ENCODE measurements at regions not wholly inside any gene's neighbourhood (a gene's known extent, or its start where the extent isn't known, plus 50 kb on each side); places are given as distances from the start of the nearest gene placed in this dataset.

GRCh38 chr13:106036870-106037269 lies 498.6 kb downstream of the EFNB2 start:
- DNase-seq (ENCODE audit: low read depth), result no peak
- H3K4me3 ChIP-seq (ENCODE audit: low read depth, low read length), result no peak overlapping the region
- TF ChIP-seq, protein P1, sequence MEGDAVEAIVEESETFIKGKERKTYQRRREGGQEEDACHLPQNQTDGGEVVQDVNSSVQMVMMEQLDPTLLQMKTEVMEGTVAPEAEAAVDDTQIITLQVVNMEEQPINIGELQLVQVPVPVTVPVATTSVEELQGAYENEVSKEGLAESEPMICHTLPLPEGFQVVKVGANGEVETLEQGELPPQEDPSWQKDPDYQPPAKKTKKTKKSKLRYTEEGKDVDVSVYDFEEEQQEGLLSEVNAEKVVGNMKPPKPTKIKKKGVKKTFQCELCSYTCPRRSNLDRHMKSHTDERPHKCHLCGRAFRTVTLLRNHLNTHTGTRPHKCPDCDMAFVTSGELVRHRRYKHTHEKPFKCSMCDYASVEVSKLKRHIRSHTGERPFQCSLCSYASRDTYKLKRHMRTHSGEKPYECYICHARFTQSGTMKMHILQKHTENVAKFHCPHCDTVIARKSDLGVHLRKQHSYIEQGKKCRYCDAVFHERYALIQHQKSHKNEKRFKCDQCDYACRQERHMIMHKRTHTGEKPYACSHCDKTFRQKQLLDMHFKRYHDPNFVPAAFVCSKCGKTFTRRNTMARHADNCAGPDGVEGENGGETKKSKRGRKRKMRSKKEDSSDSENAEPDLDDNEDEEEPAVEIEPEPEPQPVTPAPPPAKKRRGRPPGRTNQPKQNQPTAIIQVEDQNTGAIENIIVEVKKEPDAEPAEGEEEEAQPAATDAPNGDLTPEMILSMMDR (IDR thresholded peaks at IDR 0.05; ENCODE audit: control insufficient read depth, extremely low read depth, insufficient read depth), result no peak

DNA sequence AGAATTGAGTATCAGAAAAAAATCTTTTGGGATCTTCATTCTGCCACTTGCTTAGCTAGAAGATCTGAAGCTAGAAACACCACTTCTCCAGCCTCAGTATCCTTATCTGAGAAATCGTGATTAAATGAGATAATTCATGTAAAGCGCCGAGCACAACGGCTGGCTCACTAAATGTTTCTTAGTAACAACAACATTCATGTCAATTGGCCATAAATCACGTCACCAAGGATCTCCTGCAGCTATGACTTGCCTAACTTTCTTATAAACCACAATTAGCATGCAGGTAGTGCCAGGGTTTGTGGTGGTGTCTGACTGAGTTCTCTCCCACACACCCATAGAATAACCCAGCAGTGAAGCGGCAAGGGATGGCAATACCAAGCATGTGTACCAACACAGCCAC lies 501.3 kb downstream of the EFNB2 start:
- no peak overlapping the region for H3K4me3 ChIP-seq (ENCODE audit: low read depth, low read length)
- TF ChIP-seq, protein P1 (IDR thresholded peaks at IDR 0.05; ENCODE audit: control insufficient read depth, extremely low read depth, insufficient read depth), result no peak
- DNase-seq (ENCODE audit: low read depth), result no peak

DNA sequence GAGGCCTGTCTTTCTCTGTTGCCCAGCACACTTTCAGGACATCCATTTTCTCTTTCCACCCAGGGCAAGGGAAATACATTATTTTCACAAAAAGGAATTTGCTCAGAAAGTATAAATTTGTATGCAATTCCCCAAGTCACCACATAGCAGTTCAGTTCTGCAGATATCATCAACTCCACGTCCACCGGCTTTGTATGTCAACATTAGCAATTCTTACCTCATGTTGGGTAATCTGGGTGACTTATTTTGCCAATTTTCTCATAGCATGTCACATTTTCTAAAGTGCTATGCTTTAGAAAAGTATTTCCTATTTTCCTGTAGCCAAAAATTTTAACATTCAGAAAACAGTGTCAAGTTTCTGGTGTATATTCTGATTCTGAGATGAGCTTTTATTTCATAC lies 501.8 kb downstream of the EFNB2 start:
- no peak for DNase-seq (ENCODE audit: low read depth)
- no peak overlapping the region for H3K4me3 ChIP-seq (ENCODE audit: low read depth, low read length)
- TF ChIP-seq, protein P1 (IDR thresholded peaks at IDR 0.05; ENCODE audit: control insufficient read depth, extremely low read depth, insufficient read depth), result no peak

DNA sequence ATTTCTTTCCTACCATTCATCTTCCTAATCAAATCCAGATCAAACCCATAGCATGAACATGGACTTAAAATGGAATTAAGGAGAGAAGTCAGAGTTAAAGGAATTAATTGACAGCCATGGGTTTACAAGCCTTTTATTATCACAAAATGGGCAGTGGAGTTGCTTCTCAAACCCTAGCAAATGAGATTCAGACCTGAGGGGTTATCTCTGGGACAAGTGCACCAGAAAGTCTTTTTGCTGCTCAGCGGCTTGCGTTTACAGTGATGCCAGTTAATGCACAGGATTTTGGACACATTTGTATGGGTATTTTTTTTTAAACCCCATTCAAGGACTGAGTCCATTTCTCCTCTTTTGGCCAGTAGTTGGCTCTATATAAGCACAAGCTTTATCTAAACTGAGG lies 503.0 kb downstream of the EFNB2 start:
- TF ChIP-seq, protein P1 (IDR thresholded peaks at IDR 0.05; ENCODE audit: control insufficient read depth, extremely low read depth, insufficient read depth), result no peak
- H3K4me3 ChIP-seq (ENCODE audit: low read depth, low read length), result no peak overlapping the region
- DNase-seq (ENCODE audit: low read depth), result no peak

DNA sequence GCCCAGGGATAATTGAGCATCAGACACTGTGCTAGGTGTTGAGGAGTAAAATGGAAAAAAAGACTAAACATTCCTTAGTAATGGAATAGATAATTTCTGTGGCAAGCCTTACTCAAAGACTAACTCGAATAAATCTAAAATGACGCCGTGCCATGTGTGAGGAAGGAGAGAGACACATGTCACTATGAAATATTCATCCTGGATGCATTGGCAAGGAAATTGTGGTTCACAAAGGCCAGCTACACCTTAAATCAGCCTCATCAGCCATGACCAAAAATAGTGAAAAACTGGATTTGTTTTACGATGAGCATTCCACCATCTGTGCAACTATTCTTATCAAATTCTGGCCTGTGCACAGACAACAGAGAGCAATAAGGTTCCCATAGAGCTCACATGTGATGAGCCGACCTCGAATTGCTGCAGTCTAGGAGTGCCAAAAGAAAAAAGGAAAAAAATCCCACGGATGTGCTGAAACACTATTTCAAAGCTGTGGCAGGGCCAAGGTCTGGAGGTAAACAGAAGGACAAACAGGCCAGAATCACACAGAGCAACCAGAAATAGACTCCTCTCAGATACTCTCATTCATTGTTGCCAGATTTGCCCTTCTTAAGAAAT lies 505.7 kb downstream of the EFNB2 start:
- no peak for DNase-seq (ENCODE audit: low read depth)
- H3K4me3 ChIP-seq (ENCODE audit: low read depth, low read length), result no peak overlapping the region
- TF ChIP-seq, protein P1 (IDR thresholded peaks at IDR 0.05; ENCODE audit: control insufficient read depth, extremely low read depth, insufficient read depth), result no peak

GRCh38 chr13:106028911-106029310 lies 506.6 kb downstream of the EFNB2 start:
- H3K4me3 ChIP-seq (ENCODE audit: low read depth, low read length), result no peak overlapping the region
- no peak for DNase-seq (ENCODE audit: low read depth)
- TF ChIP-seq, protein P1 (IDR thresholded peaks at IDR 0.05; ENCODE audit: control insufficient read depth, extremely low read depth, insufficient read depth), result no peak

DNA sequence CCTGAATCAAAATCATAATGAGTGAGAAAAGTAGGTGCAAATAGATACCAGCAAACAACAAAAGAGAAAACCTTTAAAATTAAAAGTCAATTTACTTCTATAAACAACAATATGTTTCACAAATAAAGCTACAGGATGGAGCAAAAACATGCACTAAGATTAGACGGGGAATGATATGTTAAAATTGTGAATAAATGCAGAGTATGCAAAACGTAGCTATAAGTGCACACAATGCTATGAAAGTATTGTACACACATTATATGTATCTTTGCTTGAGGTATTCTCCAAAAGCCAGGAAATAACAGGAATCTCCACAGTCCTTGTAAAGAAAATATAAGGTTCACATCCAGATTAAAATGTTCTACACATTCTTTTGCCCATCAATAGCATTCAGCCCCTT lies 523.9 kb downstream of the EFNB2 start:
- DNase-seq (ENCODE audit: low read depth), result no peak
- H3K4me3 ChIP-seq (ENCODE audit: low read depth, low read length), result no peak overlapping the region
- TF ChIP-seq, protein P1 (IDR thresholded peaks at IDR 0.05; ENCODE audit: control insufficient read depth, extremely low read depth, insufficient read depth), result no peak

Measured in LNCaP clone FGC (cell line).